ENCODE measurements at regions not wholly inside any gene's neighbourhood (a gene's known extent, or its start where the extent isn't known, plus 50 kb on each side); places are given as distances from the start of the nearest gene placed in this dataset.

DNA sequence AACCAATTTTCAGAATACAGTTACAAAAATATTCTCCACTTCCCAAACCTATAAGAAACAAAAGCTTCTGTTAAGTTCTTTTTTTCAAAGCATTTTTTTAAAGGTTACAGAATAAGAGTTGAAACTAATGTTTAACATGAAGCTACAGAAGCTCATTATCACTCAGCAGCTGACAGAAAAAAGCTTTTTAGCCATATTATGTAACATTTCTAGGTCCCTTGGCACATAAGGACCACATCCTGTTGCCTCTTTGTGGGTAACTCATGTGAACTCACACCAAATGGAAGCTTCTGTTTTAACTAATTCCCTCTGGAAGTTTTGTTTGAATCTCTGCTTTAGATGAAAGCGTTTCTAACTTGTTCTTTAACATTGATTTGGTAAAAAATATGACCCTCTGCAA is 242.5 kb upstream of the TMPRSS15 start:
- no peak overlapping the region for H3K9ac ChIP-seq (ENCODE audit: low read length)
- H3K27me3 ChIP-seq (ENCODE audit: insufficient read depth, low read length) = no peaks in the 10 kb centered on the region
- no peak for FAIRE-seq
- no peak for DNase-seq (ENCODE audit: low read depth)
- no peaks in the 10 kb centered on the region for H3K9me3 ChIP-seq (ENCODE audit: insufficient read depth, low read depth, low read length)
- H3K4me2 ChIP-seq (ENCODE audit: low read length) = no peak overlapping the region
- TF ChIP-seq EZH2 (IDR thresholded peaks at IDR 0.05; ENCODE audit: insufficient read depth, low read length) = no peak
- TF ChIP-seq, protein P1, sequence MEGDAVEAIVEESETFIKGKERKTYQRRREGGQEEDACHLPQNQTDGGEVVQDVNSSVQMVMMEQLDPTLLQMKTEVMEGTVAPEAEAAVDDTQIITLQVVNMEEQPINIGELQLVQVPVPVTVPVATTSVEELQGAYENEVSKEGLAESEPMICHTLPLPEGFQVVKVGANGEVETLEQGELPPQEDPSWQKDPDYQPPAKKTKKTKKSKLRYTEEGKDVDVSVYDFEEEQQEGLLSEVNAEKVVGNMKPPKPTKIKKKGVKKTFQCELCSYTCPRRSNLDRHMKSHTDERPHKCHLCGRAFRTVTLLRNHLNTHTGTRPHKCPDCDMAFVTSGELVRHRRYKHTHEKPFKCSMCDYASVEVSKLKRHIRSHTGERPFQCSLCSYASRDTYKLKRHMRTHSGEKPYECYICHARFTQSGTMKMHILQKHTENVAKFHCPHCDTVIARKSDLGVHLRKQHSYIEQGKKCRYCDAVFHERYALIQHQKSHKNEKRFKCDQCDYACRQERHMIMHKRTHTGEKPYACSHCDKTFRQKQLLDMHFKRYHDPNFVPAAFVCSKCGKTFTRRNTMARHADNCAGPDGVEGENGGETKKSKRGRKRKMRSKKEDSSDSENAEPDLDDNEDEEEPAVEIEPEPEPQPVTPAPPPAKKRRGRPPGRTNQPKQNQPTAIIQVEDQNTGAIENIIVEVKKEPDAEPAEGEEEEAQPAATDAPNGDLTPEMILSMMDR (IDR thresholded peaks at IDR 0.05; ENCODE audit: insufficient read depth, low read depth, low read length) = no peak
- no peaks in the 10 kb centered on the region for H3K79me2 ChIP-seq (ENCODE audit: insufficient read depth, low read length)
- H3K4me3 ChIP-seq (ENCODE audit: insufficient read depth, low read depth, low read length) = no peak overlapping the region
- H3K36me3 Mint-ChIP-seq (ENCODE audit: low read depth, unreplicated experiment) = no peaks in the 10 kb centered on the region
- H2AFZ ChIP-seq (ENCODE audit: low read depth, low read length) = no peak overlapping the region
- no peak overlapping the region for H3K27ac ChIP-seq (ENCODE audit: low read depth, low read length)
- H3K4me1 ChIP-seq (ENCODE audit: insufficient read depth, low read length) = no peaks in the 10 kb centered on the region
- no peak overlapping the region for H3K4me3 Mint-ChIP-seq (ENCODE audit: unreplicated experiment)
- H3K36me3 ChIP-seq (ENCODE audit: insufficient read depth, low read length) = no peaks in the 10 kb centered on the region
- no peaks in the 10 kb centered on the region for H3K27me3 Mint-ChIP-seq (ENCODE audit: low read depth, unreplicated experiment)
- H3K4me1 Mint-ChIP-seq (ENCODE audit: low read depth, unreplicated experiment) = no peaks in the 10 kb centered on the region
- H3K9me3 Mint-ChIP-seq (ENCODE audit: unreplicated experiment) = no peaks in the 10 kb centered on the region
- no peak overlapping the region for H3K27ac Mint-ChIP-seq (ENCODE audit: unreplicated experiment)
- no peaks in the 10 kb centered on the region for H4K20me1 ChIP-seq (ENCODE audit: insufficient read depth, low read length)

DNA sequence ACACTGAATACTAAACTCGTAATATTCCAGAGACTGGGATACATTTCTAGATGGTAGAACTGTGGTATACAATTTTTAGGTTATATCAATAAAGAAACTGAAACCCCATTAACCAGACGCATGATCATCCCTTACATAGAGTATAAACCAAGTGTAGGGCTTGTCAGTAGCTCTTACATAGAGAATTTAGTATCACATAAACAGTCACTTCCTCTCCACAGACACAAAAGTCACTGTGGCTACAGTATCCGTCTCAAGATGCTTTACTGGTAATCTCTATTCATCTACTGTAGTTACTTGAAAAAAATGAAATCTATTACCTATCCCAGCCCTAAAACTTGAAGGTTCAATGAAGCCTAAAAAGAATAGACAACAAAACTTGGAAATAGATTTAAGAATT is 252.3 kb upstream of the TMPRSS15 start:
- H3K4me2 ChIP-seq (ENCODE audit: low read length) = no peak overlapping the region
- Mint-ChIP-seq H3K36me3 (ENCODE audit: low read depth, unreplicated experiment) (no peaks in the 10 kb centered on the region), H3K27me3 (ENCODE audit: low read depth, unreplicated experiment) (no peaks in the 10 kb centered on the region), H3K4me1 (ENCODE audit: low read depth, unreplicated experiment) (peaks cover 2% of the 10 kb centered on the region), H3K27ac (ENCODE audit: unreplicated experiment) (no peak overlapping the region), H3K9me3 (ENCODE audit: unreplicated experiment) (no peaks in the 10 kb centered on the region), H3K4me3 (ENCODE audit: unreplicated experiment) (no peak overlapping the region)
- FAIRE-seq (no peak), DNase-seq (ENCODE audit: low read depth) (no peak)
- TF ChIP-seq EZH2 (IDR thresholded peaks at IDR 0.05; ENCODE audit: insufficient read depth, low read length) = no peak
- TF ChIP-seq, protein P1 (IDR thresholded peaks at IDR 0.05; ENCODE audit: insufficient read depth, low read depth, low read length) = no peak
- no peak overlapping the region for H3K27ac ChIP-seq (ENCODE audit: low read depth, low read length)
- no peaks in the 10 kb centered on the region for H3K79me2 ChIP-seq (ENCODE audit: insufficient read depth, low read length)
- H3K36me3 ChIP-seq (ENCODE audit: insufficient read depth, low read length) = no peaks in the 10 kb centered on the region
- H3K27me3 ChIP-seq (ENCODE audit: insufficient read depth, low read length) = no peaks in the 10 kb centered on the region
- H2AFZ ChIP-seq (ENCODE audit: low read depth, low read length) = no peak overlapping the region
- H3K9me3 ChIP-seq (ENCODE audit: insufficient read depth, low read depth, low read length) = no peaks in the 10 kb centered on the region
- no peaks in the 10 kb centered on the region for H4K20me1 ChIP-seq (ENCODE audit: insufficient read depth, low read length)
- no peaks in the 10 kb centered on the region for H3K4me1 ChIP-seq (ENCODE audit: insufficient read depth, low read length)
- H3K4me3 ChIP-seq (ENCODE audit: insufficient read depth, low read depth, low read length) = no peak overlapping the region
- no peak overlapping the region for H3K9ac ChIP-seq (ENCODE audit: low read length)

DNA sequence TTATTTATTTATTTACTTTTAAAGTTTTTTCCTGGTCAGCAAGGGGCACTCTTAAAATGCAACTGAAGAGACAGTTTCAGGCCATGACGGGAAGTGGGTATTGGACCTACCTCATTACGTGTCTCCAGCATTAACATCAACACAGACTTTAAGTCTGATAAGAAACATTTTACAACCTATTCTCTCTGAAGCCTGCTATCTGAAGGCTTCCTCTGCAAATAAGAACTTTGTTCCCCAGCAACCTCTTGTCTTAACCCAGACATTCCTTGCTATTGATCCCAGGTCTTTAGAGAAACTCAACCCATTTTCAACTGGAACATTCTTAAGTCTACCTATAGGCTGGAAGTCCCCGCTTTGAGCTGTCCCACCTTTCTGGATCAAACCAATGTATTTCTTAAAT is 258.3 kb upstream of the TMPRSS15 start:
- no peak overlapping the region for H3K27ac Mint-ChIP-seq (ENCODE audit: unreplicated experiment)
- H3K36me3 Mint-ChIP-seq (ENCODE audit: low read depth, unreplicated experiment) = no peaks in the 10 kb centered on the region
- Histone ChIP-seq H3K4me1 (ENCODE audit: insufficient read depth, low read length) (no peaks in the 10 kb centered on the region), H4K20me1 (ENCODE audit: insufficient read depth, low read length) (no peaks in the 10 kb centered on the region), H3K27ac (ENCODE audit: low read depth, low read length) (no peak overlapping the region), H3K79me2 (ENCODE audit: insufficient read depth, low read length) (no peaks in the 10 kb centered on the region), H3K36me3 (ENCODE audit: insufficient read depth, low read length) (no peaks in the 10 kb centered on the region), H3K9me3 (ENCODE audit: insufficient read depth, low read depth, low read length) (no peaks in the 10 kb centered on the region), H3K4me3 (ENCODE audit: insufficient read depth, low read depth, low read length) (no peak overlapping the region), H3K9ac (ENCODE audit: low read length) (no peak overlapping the region), H3K4me2 (ENCODE audit: low read length) (no peak overlapping the region), H2AFZ (ENCODE audit: low read depth, low read length) (no peak overlapping the region), H3K27me3 (ENCODE audit: insufficient read depth, low read length) (no peaks in the 10 kb centered on the region)
- H3K4me3 Mint-ChIP-seq (ENCODE audit: unreplicated experiment) = no peak overlapping the region
- FAIRE-seq (no peak), DNase-seq (ENCODE audit: low read depth) (no peak)
- no peaks in the 10 kb centered on the region for H3K27me3 Mint-ChIP-seq (ENCODE audit: low read depth, unreplicated experiment)
- peaks cover 8% of the 10 kb centered on the region for H3K4me1 Mint-ChIP-seq (ENCODE audit: low read depth, unreplicated experiment)
- TF ChIP-seq EZH2 (IDR thresholded peaks at IDR 0.05; ENCODE audit: insufficient read depth, low read length) = no peak
- TF ChIP-seq, protein P1 (IDR thresholded peaks at IDR 0.05; ENCODE audit: insufficient read depth, low read depth, low read length) = no peak
- H3K9me3 Mint-ChIP-seq (ENCODE audit: unreplicated experiment) = no peaks in the 10 kb centered on the region

Data from astrocyte (in vitro differentiated cells and primary cell).